ENCODE measurements at regions not wholly inside any gene's neighbourhood (a gene's known extent, or its start where the extent isn't known, plus 50 kb on each side); places are given as distances from the start of the nearest gene placed in this dataset.
"Not testable (repeated sequence)": the region's sequence is repeated elsewhere in the genome, so short reads cannot be mapped to it uniquely, and the experiment has no call there.

GRCh38 chr21:32940079-32941014 is 85.4 kb upstream of the OLIG2 start:
- no peak for DNase-seq (ENCODE audit: low read depth)

- DNase-seq (ENCODE audit: low read depth) = no peak
Measured at GRCh38 chr21:32941263-32941662, 84.5 kb upstream of the OLIG2 start.

GRCh38 chr21:32946654-32947053 is 79.1 kb upstream of the OLIG2 start:
- no peak for DNase-seq (ENCODE audit: low read depth)

- no peak for DNase-seq (ENCODE audit: low read depth)
Measured at GRCh38 chr21:32947736-32948135, 78.0 kb upstream of the OLIG2 start.

GRCh38 chr21:32949701-32950100 is 76.0 kb upstream of the OLIG2 start:
- DNase-seq (ENCODE audit: low read depth) = no peak

- no peak for DNase-seq (ENCODE audit: low read depth)
Measured at GRCh38 chr21:32951041-32951440, 74.7 kb upstream of the OLIG2 start.

- DNase-seq (ENCODE audit: low read depth) = no peak
Measured at GRCh38 chr21:32954353-32954752, 71.4 kb upstream of the OLIG2 start.

GRCh38 chr21:32955311-32956060 is 70.2 kb upstream of the OLIG2 start:
- DNase-seq (ENCODE audit: low read depth) = no peak

- no peak for DNase-seq (ENCODE audit: low read depth)
Measured at GRCh38 chr21:32956061-32956656, 69.6 kb upstream of the OLIG2 start.

GRCh38 chr21:32957545-32957944 is 68.2 kb upstream of the OLIG2 start:
- no peak for DNase-seq (ENCODE audit: low read depth)

- DNase-seq (ENCODE audit: low read depth) = no peak
Measured at GRCh38 chr21:32958288-32959002, 67.3 kb upstream of the OLIG2 start.

GRCh38 chr21:32962268-32962667 is 63.5 kb upstream of the OLIG2 start:
- no peak for DNase-seq (ENCODE audit: low read depth)

- DNase-seq (ENCODE audit: low read depth) = no peak
Measured at GRCh38 chr21:32965129-32965680, 60.5 kb upstream of the OLIG2 start.

- no peak for DNase-seq (ENCODE audit: low read depth)
Measured at GRCh38 chr21:32966120-32966519, 59.6 kb upstream of the OLIG2 start.

- not testable (repeated sequence) for DNase-seq (ENCODE audit: low read depth)
Measured at GRCh38 chr21:32968103-32968502, 57.6 kb upstream of the OLIG2 start.

- DNase-seq (ENCODE audit: low read depth) = no peak
Measured at GRCh38 chr21:32974653-32975052, 51.1 kb upstream of the OLIG2 start.

- no peak for DNase-seq (ENCODE audit: low read depth)
Measured at GRCh38 chr21:32975811-32976431, 49.8 kb upstream of the OLIG2 start.

Measured in activated T-helper 9 cell treated with anti-CD3 and anti-CD28 coated beads, Interleukin-2, amount 50 U/mL, for 16 hours (primary cell).